Peyer's patch (tissue), 4 donors: ENCODE measurements at regions not wholly inside any gene's neighbourhood (a gene's known extent, or its start where the extent isn't known, plus 50 kb on each side); places are given as distances from the start of the nearest gene placed in this dataset.

ENCODE experiments used
- CTCF ChIP-seq, 6 experiments: fragments of 450-650 bp in 4 of 6; fragments of 200-600 bp in 2 of 6; sonication (generic) in 1 of 6; IDR thresholded peaks; one replicate each; pipeline ENCODE4 v1.5.1; 2017 to 2019; ENCODE audit warnings: antibody characterized with exemption in 6 of 6, mild to moderate bottlenecking in 3 of 6, moderate library complexity in 1 of 6
- POLR2A ChIP-seq, 2 donors: fragments of 450-650 bp; IDR thresholded peaks; one replicate each; pipeline ENCODE4 v1.5.1; 2017; ENCODE audit warnings: antibody characterized with exemption in 2 of 2, mild to moderate bottlenecking in 2 of 2, moderate library complexity in 2 of 2

DNA sequence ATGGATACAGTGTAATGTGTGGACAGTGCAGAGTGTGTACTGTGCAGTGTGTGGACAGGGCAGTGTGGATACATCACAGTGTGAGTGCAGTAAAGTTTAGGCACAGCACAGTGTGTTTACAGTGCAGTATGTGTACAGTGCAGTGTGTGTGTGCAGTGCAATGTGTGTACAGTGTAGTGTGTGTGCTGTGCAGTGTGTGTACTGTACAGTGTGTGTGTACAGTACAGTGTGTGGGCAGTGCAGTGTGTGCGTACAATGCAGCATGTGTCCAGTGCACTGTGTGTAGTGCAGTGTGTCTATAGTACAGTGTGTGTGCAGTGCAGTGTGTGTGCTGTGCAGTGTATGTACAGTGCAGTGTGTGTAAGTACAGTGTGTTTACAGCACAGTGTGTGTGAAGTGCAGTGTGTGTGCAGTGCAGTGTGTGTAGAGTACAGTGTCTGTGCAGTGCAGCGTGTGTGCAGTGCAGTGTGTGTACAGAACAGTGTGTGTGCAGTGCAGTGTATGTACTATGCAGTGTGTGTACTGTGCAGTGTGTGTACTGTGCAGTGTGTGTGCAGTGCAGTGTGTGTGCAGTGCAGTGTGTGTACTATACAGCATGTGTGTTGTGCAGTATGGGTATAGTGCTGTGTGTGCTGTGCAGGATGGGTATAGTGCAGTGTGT, 385.2 kb downstream of the KIF16B start:
- TF ChIP-seq CTCF (IDR thresholded peaks at IDR 0.05) (no peak), POLR2A (IDR thresholded peaks at IDR 0.05) (no peak)
